PC-9 (cell line): ENCODE measurements at regions not wholly inside any gene's neighbourhood (a gene's known extent, or its start where the extent isn't known, plus 50 kb on each side); places are given as distances from the start of the nearest gene placed in this dataset.

Experiments
- BruUV-seq: library from RNA; stranded (reverse); fragments of 400-500 nt; replicated peaks from 2 replicates; lab custom pipeline; 2021; lab: Mats Ljungman, UMichigan
- CTCF ChIA-PET: fragments of 300-600 bp; sonication (Branson Sonifier 250); formaldehyde crosslinking; loops from one replicate; lab custom pipeline; 2022; ENCODE audit warnings: antibody characterized with exemption; lab: Charles Lee
- POLR2A ChIA-PET: fragments of 300-600 bp; sonication (Branson Sonifier 250); formaldehyde crosslinking; loops from one replicate; lab custom pipeline; 2022; ENCODE audit warnings: antibody characterized with exemption; ENCODE audit not compliant: unreplicated experiment; lab: Charles Lee
- DNase-seq, 2 experiments: peaks; one replicate each; pipeline versions ENCODE4 v3.0.0 to v3.0.0-alpha.2; 2015 to 2022; ENCODE audit warnings: mixed read lengths in 1 of 2
- H2AFZ ChIP-seq: fragments of 200-600 bp; sonication (generic); 2 replicates; pipeline ENCODE4 v1.8.1; 2017; ENCODE audit warnings: antibody characterized with exemption
- H3F3A ChIP-seq: fragments of 200-600 bp; sonication (generic); 2 replicates; pipeline ENCODE4 v1.8.1; 2017; ENCODE audit warnings: antibody characterized with exemption, mild to moderate bottlenecking, low read depth; ENCODE audit not compliant: insufficient read depth
- H3K27ac ChIP-seq: fragments of 200-600 bp; sonication (generic); 2 replicates; pipeline ENCODE4 v1.6.1; 2016; ENCODE audit warnings: mixed run types
- H3K27me3 ChIP-seq: fragments of 200-600 bp; sonication (generic); 2 replicates; pipeline ENCODE4 v1.6.1; 2016; ENCODE audit warnings: low read depth, mixed run types; ENCODE audit not compliant: insufficient read depth
- H3K36me3 ChIP-seq: fragments of 200-600 bp; sonication (generic); 2 replicates; pipeline ENCODE4 v1.6.1; 2016; ENCODE audit warnings: low read depth, mixed run types
- H3K4me1 ChIP-seq: fragments of 200-600 bp; sonication (generic); replicated peaks from 2 replicates; pipeline ENCODE4 v1.6.1; 2016; ENCODE audit warnings: mixed run types; ENCODE audit not compliant: insufficient read depth
- H3K4me2 ChIP-seq: fragments of 200-600 bp; sonication (generic); 2 replicates; pipeline ENCODE4 v1.6.1; 2017; ENCODE audit warnings: mixed run types
- H3K4me3 ChIP-seq: fragments of 200-600 bp; sonication (generic); 2 replicates; pipeline ENCODE4 v1.6.1; 2016; ENCODE audit warnings: mixed run types
- H3K79me2 ChIP-seq: fragments of 200-600 bp; sonication (generic); 2 replicates; pipeline ENCODE4 v1.6.1; 2017; ENCODE audit warnings: low read depth, mixed run types
- H3K9me2 ChIP-seq: fragments of 200-600 bp; sonication (generic); 2 replicates; pipeline ENCODE4 v1.8.1; 2017; ENCODE audit warnings: mild to moderate bottlenecking; ENCODE audit not compliant: insufficient read depth
- H3K9me3 ChIP-seq: fragments of 200-600 bp; sonication (generic); 2 replicates; pipeline ENCODE4 v1.8.1; 2016; ENCODE audit warnings: low read depth; ENCODE audit not compliant: insufficient read depth
- H4K20me1 ChIP-seq: fragments of 200-600 bp; sonication (generic); 2 replicates; pipeline ENCODE4 v1.8.1; 2017; ENCODE audit not compliant: insufficient read depth
- EZH2 ChIP-seq: fragments of 200-600 bp; sonication (generic); IDR thresholded peaks from 2 replicates; pipeline ENCODE4 v1.8.0; 2017; ENCODE audit warnings: antibody characterized with exemption, low read depth
- intact Hi-C: fragments of 100-400 bp; cut with micrococcal nuclease; formaldehyde crosslinking; loops from one replicate; pipeline ENCODE4 v1.10.0; 2022; ENCODE audit not compliant: unreplicated experiment
- TF ChIP-seq, protein P1 (sequence below): fragments of 200-600 bp; sonication (generic); conservative IDR thresholded peaks from 2 replicates; pipeline ENCODE4 v1.6.1; 2017; ENCODE audit warnings: mixed run types, antibody characterized with exemption, mild to moderate bottlenecking, moderate library complexity

DNA sequence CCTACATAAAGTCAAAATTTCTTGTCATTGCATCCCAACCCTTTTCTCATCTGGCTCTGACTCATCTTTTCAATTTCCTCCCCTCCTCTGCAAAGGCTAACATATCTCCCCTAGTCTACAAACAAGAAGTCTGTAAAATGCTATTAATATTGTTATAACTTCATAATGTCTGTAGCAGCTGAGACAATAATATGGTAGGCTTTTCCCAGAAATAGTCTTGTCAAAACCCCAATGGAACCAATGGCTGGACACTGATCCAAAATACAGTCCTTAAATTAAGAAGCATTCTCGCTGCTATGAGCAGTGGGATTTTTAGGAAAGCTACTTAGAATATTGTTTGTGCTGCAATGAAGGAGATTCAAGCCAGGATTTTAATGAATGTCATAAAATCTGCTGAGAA is 131.4 kb downstream of the KLHL28 start:
- ChIA-PET CTCF (no interaction called here), POLR2A (no interaction called here)

DNA sequence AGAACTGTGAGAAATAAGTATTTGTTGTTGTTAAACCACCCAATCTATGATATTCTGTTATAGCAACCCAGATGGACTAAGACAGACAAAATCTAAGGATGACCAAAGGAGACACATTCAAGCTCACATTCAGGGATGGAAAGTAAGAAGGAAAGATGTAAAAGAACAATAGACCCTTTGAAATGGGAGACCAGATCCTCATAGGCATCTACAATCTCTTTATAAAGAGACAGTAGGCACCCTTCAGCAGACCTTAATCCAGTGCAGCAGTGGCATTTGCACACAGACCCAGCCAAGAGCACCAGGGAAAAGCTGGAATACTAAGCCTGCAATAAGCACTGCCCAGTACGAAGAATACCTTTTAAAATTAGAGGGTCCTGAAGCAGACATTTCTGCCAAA is 132.7 kb downstream of the KLHL28 start:
- DNase-seq, result no peak

More for the DNA sequence above, 131.4 kb downstream of the KLHL28 start:
- no peaks in the 10 kb centered on the region for H3K36me3 ChIP-seq
- H3K27ac ChIP-seq, result no peak overlapping the region
- intact Hi-C loops, result no loop called here
- H3K4me2 ChIP-seq, result no peak overlapping the region
- H2AFZ ChIP-seq, result no peak overlapping the region
- H3K27me3 ChIP-seq, result no peaks in the 10 kb centered on the region
- H3K79me2 ChIP-seq, result no peaks in the 10 kb centered on the region
- no TSS peak for BruUV-seq
- H3K9me2 ChIP-seq, result peaks cover 3% of the 10 kb centered on the region
- TF ChIP-seq, protein P1, sequence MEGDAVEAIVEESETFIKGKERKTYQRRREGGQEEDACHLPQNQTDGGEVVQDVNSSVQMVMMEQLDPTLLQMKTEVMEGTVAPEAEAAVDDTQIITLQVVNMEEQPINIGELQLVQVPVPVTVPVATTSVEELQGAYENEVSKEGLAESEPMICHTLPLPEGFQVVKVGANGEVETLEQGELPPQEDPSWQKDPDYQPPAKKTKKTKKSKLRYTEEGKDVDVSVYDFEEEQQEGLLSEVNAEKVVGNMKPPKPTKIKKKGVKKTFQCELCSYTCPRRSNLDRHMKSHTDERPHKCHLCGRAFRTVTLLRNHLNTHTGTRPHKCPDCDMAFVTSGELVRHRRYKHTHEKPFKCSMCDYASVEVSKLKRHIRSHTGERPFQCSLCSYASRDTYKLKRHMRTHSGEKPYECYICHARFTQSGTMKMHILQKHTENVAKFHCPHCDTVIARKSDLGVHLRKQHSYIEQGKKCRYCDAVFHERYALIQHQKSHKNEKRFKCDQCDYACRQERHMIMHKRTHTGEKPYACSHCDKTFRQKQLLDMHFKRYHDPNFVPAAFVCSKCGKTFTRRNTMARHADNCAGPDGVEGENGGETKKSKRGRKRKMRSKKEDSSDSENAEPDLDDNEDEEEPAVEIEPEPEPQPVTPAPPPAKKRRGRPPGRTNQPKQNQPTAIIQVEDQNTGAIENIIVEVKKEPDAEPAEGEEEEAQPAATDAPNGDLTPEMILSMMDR, result no peak
- TF ChIP-seq EZH2, result no peak
- H3K9me3 ChIP-seq, result no peaks in the 10 kb centered on the region
- H3K4me1 ChIP-seq, result no peaks in the 10 kb centered on the region
- no peaks in the 10 kb centered on the region for H3F3A ChIP-seq
- no peaks in the 10 kb centered on the region for H4K20me1 ChIP-seq
- no peak overlapping the region for H3K4me3 ChIP-seq
- no peak for DNase-seq

GRCh38 chr14:44828023-44828422 is 133.7 kb downstream of the KLHL28 start:
- Histone ChIP-seq H3K79me2 (no peaks in the 10 kb centered on the region), H3K27me3 (no peaks in the 10 kb centered on the region), H2AFZ (no peak overlapping the region), H3K9me3 (no peaks in the 10 kb centered on the region), H3K27ac (no peak overlapping the region), H3F3A (no peaks in the 10 kb centered on the region), H3K4me3 (no peak overlapping the region), H4K20me1 (no peaks in the 10 kb centered on the region), H3K4me1 (no peaks in the 10 kb centered on the region), H3K9me2 (peaks cover 3% of the 10 kb centered on the region; the same call in 1 of the 2 replicates), H3K4me2 (no peak overlapping the region), H3K36me3 (no peaks in the 10 kb centered on the region)
- BruUV-seq, result no TSS peak
- DNase-seq, result no peak
- TF ChIP-seq, protein P1, result no peak
- no peak for TF ChIP-seq EZH2
- intact Hi-C loops, result no loop called here
- ChIA-PET POLR2A (no interaction called here), CTCF (no interaction called here)

More for the DNA sequence above, 132.7 kb downstream of the KLHL28 start:
- H3K4me2 ChIP-seq, result no peak overlapping the region
- H3K9me2 ChIP-seq, result peaks cover 3% of the 10 kb centered on the region; the same call in 1 of the 2 replicates
- H3K27me3 ChIP-seq, result no peaks in the 10 kb centered on the region
- H3K4me3 ChIP-seq, result no peak overlapping the region
- TF ChIP-seq, protein P1, result no peak
- TF ChIP-seq EZH2, result no peak
- intact Hi-C loops, result no loop called here
- H3K4me1 ChIP-seq, result no peaks in the 10 kb centered on the region
- H3K27ac ChIP-seq, result no peak overlapping the region
- no peaks in the 10 kb centered on the region for H3K79me2 ChIP-seq
- CTCF ChIA-PET, result no interaction called here
- no peaks in the 10 kb centered on the region for H4K20me1 ChIP-seq
- H2AFZ ChIP-seq, result no peak overlapping the region
- H3K36me3 ChIP-seq, result no peaks in the 10 kb centered on the region
- no peaks in the 10 kb centered on the region for H3F3A ChIP-seq
- BruUV-seq, result no TSS peak
- H3K9me3 ChIP-seq, result no peaks in the 10 kb centered on the region
- POLR2A ChIA-PET, result no interaction called here
